Fibroblast of lung (primary cell): ENCODE measurements at regions not wholly inside any gene's neighbourhood (a gene's known extent, or its start where the extent isn't known, plus 50 kb on each side); places are given as distances from the start of the nearest gene placed in this dataset.
A peak's percentile ranks its signal among the peaks of the same experiment; 100 is the strongest.

ENCODE experiments used
- DNase-seq, 2 donors: peaks; one replicate each; pipeline versions ENCODE4 v3.0.0 to v3.0.0-alpha.2; 2010; ENCODE audit warnings: low read depth in 2 of 2
- H2AFZ ChIP-seq: 2 replicates; pipeline ENCODE4 v1.5.1; 2012; ENCODE audit warnings: low read length, control low read depth, inconsistent platforms
- H3K27ac ChIP-seq: 2 replicates; pipeline ENCODE4 v1.5.1; 2011; ENCODE audit warnings: low read length, control low read depth; ENCODE audit not compliant: insufficient read depth
- H3K27me3 ChIP-seq: 2 replicates; pipeline ENCODE4 v1.5.1; 2011; ENCODE audit warnings: mild to moderate bottlenecking, low read length; ENCODE audit not compliant: control insufficient read depth, insufficient read depth
- H3K36me3 ChIP-seq: 2 replicates; pipeline ENCODE4 v1.5.1; 2011; ENCODE audit warnings: low read length; ENCODE audit not compliant: control insufficient read depth, insufficient read depth
- H3K4me1 ChIP-seq: 2 replicates; pipeline ENCODE4 v1.5.1; 2011; ENCODE audit warnings: low read length; ENCODE audit not compliant: control insufficient read depth, insufficient read depth; ENCODE audit errors: extremely low read depth
- H3K4me2 ChIP-seq: 2 replicates; pipeline ENCODE4 v1.5.1; 2011; ENCODE audit warnings: low read length, control low read depth; ENCODE audit not compliant: insufficient read depth; ENCODE audit errors: extremely low read depth
- H3K4me3 ChIP-seq, 4 experiments: fragments of 200-600 bp in 1 of 4; sonication (generic) in 1 of 4; replicated peaks in 1 of 4; 2 replicates each; pipeline ENCODE4 v1.5.1; 2011 to 2016; ENCODE audit warnings: low read length in 4 of 4, low read depth in 3 of 4, mild to moderate bottlenecking in 3 of 4, control low read depth in 2 of 4, inconsistent platforms in 1 of 4, mixed read lengths in 1 of 4; ENCODE audit not compliant: insufficient read depth in 1 of 4; ENCODE audit errors: control extremely low read depth in 1 of 4
- H3K79me2 ChIP-seq: 2 replicates; pipeline ENCODE4 v1.5.1; 2012; ENCODE audit warnings: mild to moderate bottlenecking, low read length, inconsistent platforms; ENCODE audit not compliant: control insufficient read depth, insufficient read depth
- H3K9ac ChIP-seq: 2 replicates; pipeline ENCODE4 v1.5.1; 2011; ENCODE audit warnings: mild to moderate bottlenecking, low read length, control low read depth; ENCODE audit not compliant: insufficient read depth
- H3K9me3 ChIP-seq: 2 replicates; pipeline ENCODE4 v1.5.1; 2012; ENCODE audit warnings: low read depth, low read length; ENCODE audit not compliant: control insufficient read depth, insufficient read depth
- H4K20me1 ChIP-seq: 2 replicates; pipeline ENCODE4 v1.5.1; 2011; ENCODE audit warnings: low read length; ENCODE audit not compliant: control insufficient read depth, insufficient read depth; ENCODE audit errors: extremely low read depth
- EZH2 ChIP-seq: IDR thresholded peaks from 2 replicates; pipeline ENCODE4 v1.5.1; 2012; ENCODE audit warnings: low read length, control low read depth, mild to moderate bottlenecking; ENCODE audit errors: missing control alignments
- TF ChIP-seq, protein P1 (sequence below), 2 donors: IDR thresholded peaks in 1 of 2; conservative IDR thresholded peaks in 1 of 2; 1 replicate in 1 of 2; 2 replicates in 1 of 2; pipeline ENCODE4 v1.5.1; 2011 to 2012; ENCODE audit warnings: low read length in 2 of 2, control low read depth in 1 of 2, inconsistent platforms in 1 of 2, low read depth in 1 of 2, mild to moderate bottlenecking in 1 of 2

DNA sequence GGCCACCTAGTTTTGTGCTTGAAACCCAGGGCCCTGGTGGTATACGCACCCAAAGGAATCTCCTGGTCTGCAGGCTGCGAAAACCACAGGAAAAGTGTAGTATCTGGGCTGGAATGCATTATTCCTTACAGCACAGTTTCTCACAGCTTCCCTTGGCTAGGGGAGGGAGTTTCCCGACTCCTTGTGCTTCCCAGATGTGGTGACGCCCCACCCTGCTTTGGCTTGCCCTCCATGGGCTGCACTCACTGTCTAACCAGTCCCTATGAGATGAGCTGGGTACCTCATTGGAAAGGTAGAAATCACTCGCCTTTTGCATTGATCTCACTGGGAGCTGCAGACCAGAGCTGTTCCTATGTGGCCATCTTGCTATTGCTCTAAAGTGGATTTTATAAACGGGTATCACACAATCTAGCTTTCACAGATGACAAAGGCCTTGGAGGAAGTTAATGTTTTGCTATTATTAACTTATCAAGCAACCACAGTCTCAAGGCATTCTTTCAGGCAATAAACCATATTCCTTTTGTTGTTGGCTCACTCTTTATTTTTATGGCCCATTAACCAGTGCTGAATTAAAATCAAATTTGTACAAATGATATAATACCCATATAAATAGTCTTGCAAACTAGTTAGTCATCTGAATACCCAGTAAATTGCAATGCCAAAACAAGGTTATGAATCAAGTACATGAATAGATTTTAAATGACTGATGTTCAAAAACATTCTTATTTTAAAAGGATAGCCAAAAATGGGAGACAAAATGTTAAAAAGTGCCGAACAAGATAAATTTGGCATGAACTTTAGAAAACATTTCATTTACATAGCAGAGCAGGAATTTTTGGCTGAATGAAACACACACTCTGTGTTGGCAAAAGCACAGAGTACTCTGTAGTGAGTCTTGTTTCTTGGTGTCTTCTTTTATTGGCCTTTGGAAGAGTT, 475.4 kb upstream of the ARGLU1 start:
- Histone ChIP-seq H3K27me3 (no peaks in the 10 kb centered on the region), H2AFZ (no peak overlapping the region), H3K4me2 (peak overlapping the region; percentile 15), H3K4me3 (no peak overlapping the region), H4K20me1 (no peaks in the 10 kb centered on the region), H3K79me2 (no peaks in the 10 kb centered on the region), H3K4me1 (no peaks in the 10 kb centered on the region), H3K9ac (no peak overlapping the region), H3K9me3 (no peaks in the 10 kb centered on the region), H3K27ac (no peak overlapping the region), H3K36me3 (no peaks in the 10 kb centered on the region)
- peak in 1 of 2 donors; percentile 87 for DNase-seq
- TF ChIP-seq, protein P1, sequence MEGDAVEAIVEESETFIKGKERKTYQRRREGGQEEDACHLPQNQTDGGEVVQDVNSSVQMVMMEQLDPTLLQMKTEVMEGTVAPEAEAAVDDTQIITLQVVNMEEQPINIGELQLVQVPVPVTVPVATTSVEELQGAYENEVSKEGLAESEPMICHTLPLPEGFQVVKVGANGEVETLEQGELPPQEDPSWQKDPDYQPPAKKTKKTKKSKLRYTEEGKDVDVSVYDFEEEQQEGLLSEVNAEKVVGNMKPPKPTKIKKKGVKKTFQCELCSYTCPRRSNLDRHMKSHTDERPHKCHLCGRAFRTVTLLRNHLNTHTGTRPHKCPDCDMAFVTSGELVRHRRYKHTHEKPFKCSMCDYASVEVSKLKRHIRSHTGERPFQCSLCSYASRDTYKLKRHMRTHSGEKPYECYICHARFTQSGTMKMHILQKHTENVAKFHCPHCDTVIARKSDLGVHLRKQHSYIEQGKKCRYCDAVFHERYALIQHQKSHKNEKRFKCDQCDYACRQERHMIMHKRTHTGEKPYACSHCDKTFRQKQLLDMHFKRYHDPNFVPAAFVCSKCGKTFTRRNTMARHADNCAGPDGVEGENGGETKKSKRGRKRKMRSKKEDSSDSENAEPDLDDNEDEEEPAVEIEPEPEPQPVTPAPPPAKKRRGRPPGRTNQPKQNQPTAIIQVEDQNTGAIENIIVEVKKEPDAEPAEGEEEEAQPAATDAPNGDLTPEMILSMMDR (conservative IDR thresholded peaks at IDR 0.05 in 1 of 2, IDR thresholded peaks at IDR 0.05 in 1 of 2; ENCODE audit: low read depth in 1 of 2, low read length in 2 of 2) = no peak
- no peak for TF ChIP-seq EZH2

DNA sequence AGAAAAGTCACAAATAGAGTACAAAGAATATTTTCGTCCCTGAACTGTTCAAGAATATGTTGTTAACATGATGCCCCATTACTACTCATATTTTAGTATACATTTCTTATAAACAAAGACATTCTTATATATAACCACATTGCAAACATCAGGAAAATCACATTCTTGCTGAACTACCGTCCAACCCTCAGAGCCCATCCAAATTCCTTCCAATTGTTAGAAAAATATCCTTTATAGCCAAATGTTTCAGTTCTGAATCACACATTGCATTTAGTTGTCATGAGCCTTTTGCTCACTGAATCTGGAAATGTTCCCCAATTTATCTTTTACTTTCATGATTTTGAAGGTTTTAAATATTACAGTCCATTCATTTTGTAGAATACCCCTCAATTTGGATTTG, 467.8 kb upstream of the ARGLU1 start:
- TF ChIP-seq, protein P1 (conservative IDR thresholded peaks at IDR 0.05 in 1 of 2, IDR thresholded peaks at IDR 0.05 in 1 of 2; ENCODE audit: low read depth in 1 of 2, low read length in 2 of 2) = no peak
- TF ChIP-seq EZH2 = no peak
- no peaks in the 10 kb centered on the region for H3K4me1 ChIP-seq
- H3K36me3 ChIP-seq = no peaks in the 10 kb centered on the region
- no peaks in the 10 kb centered on the region for H4K20me1 ChIP-seq
- no peak overlapping the region for H2AFZ ChIP-seq
- no peaks in the 10 kb centered on the region for H3K79me2 ChIP-seq
- no peak overlapping the region for H3K27ac ChIP-seq
- peak; percentile 75 to 86 for DNase-seq
- H3K4me2 ChIP-seq = peak overlapping the region; percentile 11
- no peak overlapping the region for H3K9ac ChIP-seq
- no peaks in the 10 kb centered on the region for H3K9me3 ChIP-seq
- no peaks in the 10 kb centered on the region for H3K27me3 ChIP-seq
- no peak overlapping the region for H3K4me3 ChIP-seq

DNA sequence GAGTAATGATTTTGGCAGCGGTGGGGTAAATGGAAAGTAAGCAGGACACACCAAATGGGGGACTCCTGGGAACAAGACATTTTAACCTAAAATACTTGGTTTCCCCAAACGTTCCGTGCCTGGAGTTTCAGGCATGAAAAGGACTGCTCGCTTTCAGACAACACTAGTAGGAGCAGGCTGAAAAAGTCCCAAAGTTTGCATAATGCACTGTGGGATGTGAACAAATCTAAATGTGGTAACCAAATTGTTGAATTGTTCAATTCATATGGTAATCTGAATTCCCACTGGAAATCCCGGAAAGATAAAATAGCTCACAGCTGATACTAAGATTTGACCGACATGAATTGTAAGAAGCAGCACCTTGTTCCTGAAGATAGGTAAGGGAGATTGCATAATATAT, 467.2 kb upstream of the ARGLU1 start:
- Histone ChIP-seq H3K4me3 (no peak overlapping the region), H3K9ac (no peak overlapping the region), H2AFZ (no peak overlapping the region), H4K20me1 (no peaks in the 10 kb centered on the region), H3K4me2 (no peak overlapping the region), H3K9me3 (no peaks in the 10 kb centered on the region), H3K4me1 (no peaks in the 10 kb centered on the region), H3K79me2 (no peaks in the 10 kb centered on the region), H3K36me3 (no peaks in the 10 kb centered on the region), H3K27me3 (no peaks in the 10 kb centered on the region), H3K27ac (peak overlapping the region; percentile 52)
- TF ChIP-seq, protein P1 (conservative IDR thresholded peaks at IDR 0.05 in 1 of 2, IDR thresholded peaks at IDR 0.05 in 1 of 2; ENCODE audit: low read depth in 1 of 2, low read length in 2 of 2) = no peak
- no peak for TF ChIP-seq EZH2
- peak; percentile 14 to 32 for DNase-seq
